GM12873 (cell line): ENCODE measurements at regions not wholly inside any gene's neighbourhood (a gene's known extent, or its start where the extent isn't known, plus 50 kb on each side); places are given as distances from the start of the nearest gene placed in this dataset.

Source experiments
- TF ChIP-seq, protein P1 (sequence below): IDR thresholded peaks from 2 replicates; pipeline ENCODE4 v1.5.1; 2012; ENCODE audit warnings: low read depth, mild to moderate bottlenecking, moderate library complexity, low read length, control low read depth; ENCODE audit not compliant: insufficient read depth; ENCODE audit errors: missing control alignments

DNA sequence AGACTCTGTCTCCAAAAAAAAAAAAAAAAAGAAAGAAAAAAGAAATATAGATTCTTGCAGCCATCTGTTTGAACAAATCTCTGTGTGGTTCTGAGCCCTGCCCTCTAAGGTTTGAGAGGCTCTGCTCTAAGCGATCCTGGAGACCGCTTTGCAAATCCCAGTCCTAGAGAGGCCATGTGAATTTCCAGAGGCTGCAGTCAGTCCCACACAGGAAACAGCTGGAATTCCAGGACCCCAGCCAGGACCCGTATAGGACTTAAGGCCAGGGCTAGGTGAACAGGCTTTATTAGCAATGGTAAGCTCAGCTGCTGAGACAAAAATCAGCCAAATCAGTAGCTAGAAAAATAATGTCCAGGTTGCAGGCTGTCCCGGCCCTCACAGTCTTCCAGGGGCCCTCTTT lies 154.8 kb downstream of the RPS24 start:
- TF ChIP-seq, protein P1, sequence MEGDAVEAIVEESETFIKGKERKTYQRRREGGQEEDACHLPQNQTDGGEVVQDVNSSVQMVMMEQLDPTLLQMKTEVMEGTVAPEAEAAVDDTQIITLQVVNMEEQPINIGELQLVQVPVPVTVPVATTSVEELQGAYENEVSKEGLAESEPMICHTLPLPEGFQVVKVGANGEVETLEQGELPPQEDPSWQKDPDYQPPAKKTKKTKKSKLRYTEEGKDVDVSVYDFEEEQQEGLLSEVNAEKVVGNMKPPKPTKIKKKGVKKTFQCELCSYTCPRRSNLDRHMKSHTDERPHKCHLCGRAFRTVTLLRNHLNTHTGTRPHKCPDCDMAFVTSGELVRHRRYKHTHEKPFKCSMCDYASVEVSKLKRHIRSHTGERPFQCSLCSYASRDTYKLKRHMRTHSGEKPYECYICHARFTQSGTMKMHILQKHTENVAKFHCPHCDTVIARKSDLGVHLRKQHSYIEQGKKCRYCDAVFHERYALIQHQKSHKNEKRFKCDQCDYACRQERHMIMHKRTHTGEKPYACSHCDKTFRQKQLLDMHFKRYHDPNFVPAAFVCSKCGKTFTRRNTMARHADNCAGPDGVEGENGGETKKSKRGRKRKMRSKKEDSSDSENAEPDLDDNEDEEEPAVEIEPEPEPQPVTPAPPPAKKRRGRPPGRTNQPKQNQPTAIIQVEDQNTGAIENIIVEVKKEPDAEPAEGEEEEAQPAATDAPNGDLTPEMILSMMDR = no peak

DNA sequence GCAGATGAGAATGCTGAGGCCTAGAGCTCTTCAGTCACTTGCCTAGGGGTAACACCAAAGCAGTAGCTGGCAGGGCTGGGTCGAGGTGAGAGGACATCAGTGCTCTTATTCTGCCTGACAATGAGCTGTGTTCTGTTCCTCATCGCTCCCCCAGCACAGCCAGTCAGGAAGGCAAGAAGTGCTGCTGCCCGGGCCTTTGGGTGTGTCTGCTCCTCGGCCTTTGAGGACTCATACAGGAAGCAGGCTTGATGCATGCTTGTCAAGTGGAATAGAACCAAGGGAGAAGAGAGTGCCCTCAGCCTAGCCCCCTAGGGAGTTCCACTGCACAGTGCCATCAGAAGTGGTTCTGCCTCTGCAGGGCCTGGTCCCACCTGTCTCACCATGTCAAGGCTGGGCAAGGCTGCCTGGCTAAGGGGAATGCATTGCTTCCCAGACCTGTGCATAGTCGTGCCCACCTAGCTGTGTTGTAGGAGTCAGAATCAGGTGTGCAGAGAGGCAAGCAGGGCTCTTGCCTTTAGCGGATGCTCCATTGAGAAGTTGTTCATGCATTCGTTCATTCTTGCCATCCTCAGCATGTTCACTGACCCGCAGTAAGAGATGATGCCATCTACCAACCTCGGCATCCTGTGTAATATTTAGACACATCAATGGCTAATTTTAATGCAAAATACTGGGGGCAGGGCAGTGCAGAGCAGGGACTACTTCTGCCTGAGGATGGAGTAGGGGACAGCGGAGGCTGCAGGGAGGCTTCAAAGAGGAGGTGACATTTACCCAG lies 156.6 kb downstream of the RPS24 start:
- TF ChIP-seq, protein P1 = no peak

DNA sequence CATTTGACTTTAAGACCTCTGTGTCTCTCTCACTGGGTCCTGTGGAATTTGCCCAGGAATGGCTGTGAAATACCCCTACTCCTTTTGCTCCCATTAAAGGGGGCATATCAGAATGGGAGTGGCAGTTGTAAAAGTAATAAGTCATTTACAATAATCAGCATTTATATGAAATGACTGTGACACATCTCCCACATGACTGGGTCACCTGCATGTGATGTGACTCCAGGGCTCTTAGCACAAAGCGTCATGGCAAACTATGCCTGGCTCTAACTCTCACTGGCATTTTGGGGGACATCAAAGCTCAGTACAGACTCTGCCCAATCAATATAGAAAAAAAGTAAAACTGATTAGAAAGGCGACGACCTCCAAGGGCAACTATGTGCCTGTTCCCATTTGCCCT lies 157.6 kb downstream of the RPS24 start:
- TF ChIP-seq, protein P1 = no peak

DNA sequence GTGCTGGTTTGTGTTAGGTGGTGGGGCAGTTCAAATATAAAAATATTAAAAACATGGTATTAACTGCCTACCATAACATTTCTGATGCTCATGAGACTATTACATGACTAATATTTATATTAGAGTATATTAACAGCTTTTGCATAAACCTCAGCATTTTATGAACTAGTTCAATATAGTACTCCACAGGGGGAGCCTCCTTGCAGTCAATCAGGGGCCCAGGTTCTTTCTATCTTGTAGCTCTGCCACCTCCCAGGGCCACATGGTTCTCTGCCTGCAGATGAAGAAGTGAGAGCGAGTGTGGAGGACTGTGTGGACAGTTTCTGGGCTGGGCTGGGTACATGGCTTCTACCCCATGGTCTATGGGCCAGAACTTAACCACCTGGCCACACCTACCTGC lies 159.5 kb downstream of the RPS24 start:
- TF ChIP-seq, protein P1 = no peak

DNA sequence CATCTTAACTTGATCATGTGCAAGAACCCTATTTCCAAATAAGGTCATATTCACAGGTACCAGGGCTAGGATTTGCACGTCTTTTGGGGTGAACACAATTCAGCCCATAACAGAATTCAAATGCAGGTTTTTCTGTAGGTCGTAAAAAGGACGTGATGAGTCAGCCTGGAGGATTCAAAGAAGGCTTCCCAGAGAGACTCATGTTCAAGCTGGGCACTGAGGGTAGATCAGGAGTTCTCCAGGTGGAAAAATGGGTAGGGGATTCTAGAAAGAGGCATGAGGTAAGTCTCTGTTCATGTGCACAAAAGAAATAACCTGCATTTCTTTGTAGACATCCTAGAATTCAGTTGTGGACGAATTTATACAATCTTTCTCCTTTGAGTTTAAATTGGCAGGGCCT lies 160.4 kb downstream of the RPS24 start:
- TF ChIP-seq, protein P1 = no peak

DNA sequence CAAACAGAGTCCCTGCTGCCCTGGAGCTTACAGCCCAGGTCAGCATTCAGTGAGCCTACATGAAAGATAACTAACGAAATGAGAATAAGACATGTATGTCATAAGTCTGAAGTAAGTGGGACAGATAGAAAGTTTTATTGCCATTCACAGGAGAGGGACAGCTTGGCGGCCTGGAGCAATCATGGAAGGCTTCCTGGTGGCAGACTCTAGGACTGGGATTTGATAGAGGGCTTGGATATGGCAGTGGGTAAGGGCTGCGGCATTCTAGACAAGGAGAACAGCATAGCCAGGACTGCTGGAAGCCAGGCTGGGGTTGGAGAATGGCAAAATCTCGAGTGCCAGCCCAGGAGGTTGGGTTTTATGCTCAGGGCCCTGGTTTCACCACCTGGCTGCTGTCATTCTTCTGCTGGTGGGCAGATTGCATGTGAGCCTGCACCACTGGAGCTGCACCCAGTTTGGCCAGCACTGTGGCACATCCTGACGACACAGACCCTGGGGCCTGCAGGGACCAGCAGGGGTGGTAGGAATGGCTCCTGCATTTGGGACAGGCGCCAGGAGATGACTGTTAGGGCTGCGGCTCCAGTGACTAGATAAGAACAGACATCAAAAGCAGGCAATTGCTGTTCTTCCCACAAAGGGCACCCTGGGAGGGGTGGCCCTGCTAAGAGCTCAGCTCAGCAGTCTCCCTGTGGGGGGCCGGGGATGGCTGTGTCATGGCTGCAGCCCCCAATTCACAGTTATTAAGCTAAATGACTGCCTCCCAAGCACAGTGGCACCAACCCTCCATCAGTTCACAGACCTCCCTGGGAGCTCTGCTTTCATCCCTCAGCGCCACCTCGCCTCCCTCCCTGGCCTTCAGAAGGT lies 161.1 kb downstream of the RPS24 start:
- TF ChIP-seq, protein P1 = no peak

DNA sequence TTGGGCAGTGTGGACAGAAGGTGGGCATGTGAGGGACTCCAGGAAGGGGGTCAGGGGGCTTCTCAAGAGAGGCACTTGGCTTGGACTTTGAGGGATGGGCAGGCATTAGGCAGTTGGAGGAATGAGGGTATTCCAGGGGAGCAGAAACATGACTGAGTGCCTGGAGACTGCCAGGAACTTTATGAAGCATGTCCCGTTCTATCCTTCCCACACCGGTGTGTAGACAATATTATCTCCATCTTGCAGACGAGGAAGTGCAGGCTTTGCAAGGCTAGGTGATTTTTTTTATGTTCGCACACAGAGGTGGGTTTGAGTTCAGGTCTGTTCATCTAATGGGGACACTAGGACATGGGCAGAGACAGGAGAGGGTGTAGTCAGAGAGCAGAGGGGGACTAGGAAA lies 162.7 kb downstream of the RPS24 start:
- TF ChIP-seq, protein P1 = no peak
